ENCODE measurements at regions not wholly inside any gene's neighbourhood (a gene's known extent, or its start where the extent isn't known, plus 50 kb on each side); places are given as distances from the start of the nearest gene placed in this dataset.

GRCh38 chr1:29890201-29890959, 654.1 kb downstream of the PTPRU start:
- Histone ChIP-seq H3K27me3 (replicated peaks in 1 of 7) (peaks cover 0 to 33% (median 0%) of the 10 kb centered on the region in 7 donors), H3K4me1 (no peaks in the 10 kb centered on the region), H3K4me3 (no peak overlapping the region), H3K9me3 (no peaks in the 10 kb centered on the region), H3K36me3 (no peaks in the 10 kb centered on the region), H3K27ac (no peak overlapping the region)
- TF ChIP-seq POLR2A (IDR thresholded peaks at IDR 0.05), result no peak
- no peak for TF ChIP-seq CTCF (IDR thresholded peaks at IDR 0.05 in 8 of 11, conservative IDR thresholded peaks at IDR 0.05 in 3 of 11)
- no peak for TF ChIP-seq POLR2AphosphoS5 (IDR thresholded peaks at IDR 0.05)
- intact Hi-C loops (cut with DNase I; ENCODE audit: low total_unique reads), result no loop called here
- WGBS, 5 donors, result 59 to 81% (median 72%) methylated on average over 5 to 7 of the region's 7 CpGs
- no peak for DNase-seq

GRCh38 chr1:29889776-29890175, 653.5 kb downstream of the PTPRU start:
- Histone ChIP-seq H3K4me1 (no peaks in the 10 kb centered on the region), H3K36me3 (no peaks in the 10 kb centered on the region), H3K27me3 (replicated peaks in 1 of 7) (peaks cover 0 to 27% (median 0%) of the 10 kb centered on the region in 7 donors), H3K9me3 (no peaks in the 10 kb centered on the region), H3K27ac (no peak overlapping the region), H3K4me3 (no peak overlapping the region)
- TF ChIP-seq POLR2AphosphoS5 (IDR thresholded peaks at IDR 0.05) (no peak), POLR2A (IDR thresholded peaks at IDR 0.05) (no peak), CTCF (IDR thresholded peaks at IDR 0.05 in 8 of 11, conservative IDR thresholded peaks at IDR 0.05 in 3 of 11) (no peak)
- DNase-seq, result no peak
- intact Hi-C loops (cut with DNase I; ENCODE audit: low total_unique reads), result no loop called here
- 82 to 86% (median 84%) methylated on average over 4 of the region's 4 CpGs for WGBS, 5 donors

GRCh38 chr1:29884740-29885139, 648.4 kb downstream of the PTPRU start:
- Histone ChIP-seq H3K27ac (no peak overlapping the region), H3K9me3 (no peaks in the 10 kb centered on the region), H3K4me3 (no peak overlapping the region), H3K27me3 (replicated peaks in 1 of 7) (peaks cover 0 to 8% (median 0%) of the 10 kb centered on the region in 7 donors), H3K4me1 (no peaks in the 10 kb centered on the region), H3K36me3 (no peaks in the 10 kb centered on the region)
- intact Hi-C loops (cut with DNase I; ENCODE audit: low total_unique reads), result no loop called here
- WGBS, 5 donors, result 83 to 97% (median 88%) methylated on average over 2 of the region's 2 CpGs
- TF ChIP-seq POLR2AphosphoS5 (IDR thresholded peaks at IDR 0.05) (no peak), POLR2A (IDR thresholded peaks at IDR 0.05) (no peak), CTCF (IDR thresholded peaks at IDR 0.05 in 8 of 11, conservative IDR thresholded peaks at IDR 0.05 in 3 of 11) (no peak)
- DNase-seq, result no peak

GRCh38 chr1:29883986-29884385, 647.7 kb downstream of the PTPRU start:
- WGBS, 5 donors, result 89 to 95% (median 93%) methylated on average over 11 to 12 of the region's 12 CpGs
- intact Hi-C loops (cut with DNase I; ENCODE audit: low total_unique reads), result no loop called here
- no peak for TF ChIP-seq POLR2A (IDR thresholded peaks at IDR 0.05)
- no peak for TF ChIP-seq POLR2AphosphoS5 (IDR thresholded peaks at IDR 0.05)
- no peak for TF ChIP-seq CTCF (IDR thresholded peaks at IDR 0.05 in 8 of 11, conservative IDR thresholded peaks at IDR 0.05 in 3 of 11)

More at GRCh38 chr1:29883986-29884385, 647.7 kb downstream of the PTPRU start:
- H3K27ac ChIP-seq, result no peak overlapping the region
- peaks cover 0 to 16% (median 0%) of the 10 kb centered on the region in 7 donors for H3K27me3 ChIP-seq (replicated peaks in 1 of 7)
- DNase-seq, result no peak
- no peak overlapping the region for H3K4me3 ChIP-seq
- H3K9me3 ChIP-seq, result no peaks in the 10 kb centered on the region
- H3K4me1 ChIP-seq, result no peaks in the 10 kb centered on the region
- H3K36me3 ChIP-seq, result no peaks in the 10 kb centered on the region

Data from spleen (tissue), 11 donors.